Panc1 (cell line): ENCODE measurements at regions not wholly inside any gene's neighbourhood (a gene's known extent, or its start where the extent isn't known, plus 50 kb on each side); places are given as distances from the start of the nearest gene placed in this dataset.

ENCODE experiments used
- ATAC-seq: fragments of 200-7000 bp; cut with Tn5 transposase; 2 replicates; pipeline ENCODE4 v1.9.1; 2020; ENCODE audit warnings: mild to moderate bottlenecking, moderate library complexity
- BruUV-seq: library from RNA; stranded (reverse); fragments of 400-500 nt; replicated peaks from 2 replicates; lab custom pipeline; 2021; lab: Mats Ljungman, UMichigan
- CTCF ChIA-PET: fragments of 300-600 bp; sonication (Branson Sonifier 250); formaldehyde crosslinking; loops from one replicate; lab custom pipeline; 2022; ENCODE audit warnings: antibody characterized with exemption; lab: Charles Lee
- POLR2A ChIA-PET: fragments of 300-600 bp; sonication (Branson Sonifier 250); formaldehyde crosslinking; loops from one replicate; lab custom pipeline; 2022; ENCODE audit warnings: antibody characterized with exemption; lab: Charles Lee
- DNase-seq: peaks from one replicate; pipeline ENCODE4 v3.0.0-alpha.2; 2010; ENCODE audit warnings: low read depth, low spot score
- H3K27ac ChIP-seq: 2 replicates; pipeline ENCODE4 v1.5.1; 2011; ENCODE audit warnings: mild to moderate bottlenecking, low read length, inconsistent platforms
- H3K27me3 ChIP-seq: fragments of 200-500 bp; sonication (Bioruptor generic); 2 replicates; pipeline ENCODE4 v1.6.0; 2014; ENCODE audit warnings: low read length, inconsistent platforms; ENCODE audit not compliant: control insufficient read depth, insufficient read depth
- H3K36me3 ChIP-seq: fragments of 200-500 bp; sonication (Bioruptor generic); 2 replicates; pipeline ENCODE4 v1.5.1; 2014; ENCODE audit warnings: inconsistent platforms, mild to moderate bottlenecking, low read length, moderate library complexity; ENCODE audit not compliant: control insufficient read depth, insufficient read depth
- H3K4me1 ChIP-seq: 2 replicates; pipeline ENCODE4 v1.5.1; 2011; ENCODE audit warnings: inconsistent platforms, mild to moderate bottlenecking, low read length, moderate library complexity; ENCODE audit not compliant: control insufficient read depth, insufficient read depth
- H3K4me3 ChIP-seq, 2 experiments: 2 replicates each; pipeline ENCODE4 v1.5.1; 2011 to 2012; ENCODE audit warnings: low read depth in 2 of 2, low read length in 2 of 2, mild to moderate bottlenecking in 2 of 2, inconsistent platforms in 1 of 2, moderate library complexity in 1 of 2
- H3K9me3 ChIP-seq: fragments of 200-500 bp; sonication (Bioruptor generic); 2 replicates; pipeline ENCODE4 v1.5.1; 2014; ENCODE audit warnings: low read depth, mild to moderate bottlenecking, inconsistent platforms, low read length, moderate library complexity; ENCODE audit not compliant: control insufficient read depth, insufficient read depth
- POLR2AphosphoS5 ChIP-seq: IDR thresholded peaks from 2 replicates; pipeline ENCODE4 v1.6.1; 2012; ENCODE audit warnings: mild to moderate bottlenecking, low read depth, low read length, moderate library complexity
- SIN3A ChIP-seq: IDR thresholded peaks from 2 replicates; pipeline ENCODE4 v1.6.1; 2012; ENCODE audit warnings: low read depth, mild to moderate bottlenecking, low read length, moderate library complexity, borderline replicate concordance; ENCODE audit not compliant: insufficient read depth
- TCF7L2 ChIP-seq: IDR thresholded peaks from 2 replicates; pipeline ENCODE4 v1.6.1; 2011; ENCODE audit warnings: mild to moderate bottlenecking, low read depth, low read length, inconsistent platforms
- in situ Hi-C: cut with HindIII; loops from 2 replicates; pipeline ENCODE4 v1.10.0; 2016; ENCODE audit warnings: low sequenced_read_pairs, low pct_unique_long_range_greater_than_20kb
- intact Hi-C: fragments of 100-400 bp; cut with micrococcal nuclease; formaldehyde crosslinking; loops from one replicate; pipeline ENCODE4 v1.10.0; 2022; ENCODE audit not compliant: unreplicated experiment
- TF ChIP-seq, protein P1 (sequence below), 2 experiments: IDR thresholded peaks; 2 replicates each; pipeline ENCODE4 v1.6.1; 2011 to 2012; ENCODE audit warnings: low read depth in 2 of 2, control low read depth in 1 of 2, low read length in 1 of 2, mild to moderate bottlenecking in 1 of 2, moderate library complexity in 1 of 2; ENCODE audit not compliant: insufficient read depth in 1 of 2
- TF ChIP-seq, protein P2 (sequence below): fragments of 450-650 bp; IDR thresholded peaks from 2 replicates; pipeline ENCODE4 v1.5.1; 2017; ENCODE audit warnings: mild to moderate bottlenecking

DNA sequence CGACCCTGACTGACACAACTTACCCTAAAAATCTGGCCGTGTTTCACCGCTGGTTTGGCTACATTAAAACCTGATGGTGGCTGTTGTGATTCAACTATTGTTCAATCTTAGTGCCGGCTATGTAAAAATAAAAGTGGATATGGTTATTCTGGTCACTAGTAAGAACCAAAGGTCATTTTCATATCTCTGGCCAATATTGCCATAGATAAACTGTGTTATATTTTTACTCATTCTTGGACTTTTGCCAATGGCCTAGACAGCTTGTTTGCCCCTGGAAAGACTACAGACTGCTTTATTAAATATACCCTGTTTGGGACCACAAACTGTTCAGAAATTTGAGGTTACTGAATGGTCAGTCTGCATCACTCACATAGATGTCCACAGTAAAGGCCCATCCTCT lies 258.5 kb upstream of the KLHL1 start:
- POLR2A ChIA-PET: no interaction called here
- ATAC-seq: no peak
- H3K4me1 ChIP-seq: no peaks in the 10 kb centered on the region

DNA sequence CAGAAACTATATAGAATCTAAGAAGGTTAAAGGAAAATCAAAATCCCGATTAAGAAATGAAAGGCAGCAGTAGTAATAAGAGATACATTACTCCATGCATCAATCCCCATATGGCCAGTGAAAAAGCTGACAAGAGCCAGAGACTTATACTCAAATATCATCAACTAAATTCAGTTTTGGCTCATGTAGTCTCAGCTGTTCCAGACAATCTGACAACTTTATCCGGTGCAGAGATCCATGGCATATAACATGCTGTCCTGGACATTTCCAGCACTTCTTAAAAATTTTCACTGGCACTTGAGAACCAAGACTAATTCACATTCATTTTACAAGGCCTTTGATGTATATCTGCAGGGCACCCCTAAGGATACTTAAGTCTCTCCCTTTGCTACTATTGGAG lies 255.7 kb upstream of the KLHL1 start:
- CTCF ChIA-PET: no interaction called here

More for the DNA sequence above, 258.5 kb upstream of the KLHL1 start:
- H3K27ac ChIP-seq: no peak overlapping the region
- CTCF ChIA-PET: no interaction called here
- H3K9me3 ChIP-seq: no peaks in the 10 kb centered on the region
- BruUV-seq: no TSS peak
- TF ChIP-seq, protein P1, sequence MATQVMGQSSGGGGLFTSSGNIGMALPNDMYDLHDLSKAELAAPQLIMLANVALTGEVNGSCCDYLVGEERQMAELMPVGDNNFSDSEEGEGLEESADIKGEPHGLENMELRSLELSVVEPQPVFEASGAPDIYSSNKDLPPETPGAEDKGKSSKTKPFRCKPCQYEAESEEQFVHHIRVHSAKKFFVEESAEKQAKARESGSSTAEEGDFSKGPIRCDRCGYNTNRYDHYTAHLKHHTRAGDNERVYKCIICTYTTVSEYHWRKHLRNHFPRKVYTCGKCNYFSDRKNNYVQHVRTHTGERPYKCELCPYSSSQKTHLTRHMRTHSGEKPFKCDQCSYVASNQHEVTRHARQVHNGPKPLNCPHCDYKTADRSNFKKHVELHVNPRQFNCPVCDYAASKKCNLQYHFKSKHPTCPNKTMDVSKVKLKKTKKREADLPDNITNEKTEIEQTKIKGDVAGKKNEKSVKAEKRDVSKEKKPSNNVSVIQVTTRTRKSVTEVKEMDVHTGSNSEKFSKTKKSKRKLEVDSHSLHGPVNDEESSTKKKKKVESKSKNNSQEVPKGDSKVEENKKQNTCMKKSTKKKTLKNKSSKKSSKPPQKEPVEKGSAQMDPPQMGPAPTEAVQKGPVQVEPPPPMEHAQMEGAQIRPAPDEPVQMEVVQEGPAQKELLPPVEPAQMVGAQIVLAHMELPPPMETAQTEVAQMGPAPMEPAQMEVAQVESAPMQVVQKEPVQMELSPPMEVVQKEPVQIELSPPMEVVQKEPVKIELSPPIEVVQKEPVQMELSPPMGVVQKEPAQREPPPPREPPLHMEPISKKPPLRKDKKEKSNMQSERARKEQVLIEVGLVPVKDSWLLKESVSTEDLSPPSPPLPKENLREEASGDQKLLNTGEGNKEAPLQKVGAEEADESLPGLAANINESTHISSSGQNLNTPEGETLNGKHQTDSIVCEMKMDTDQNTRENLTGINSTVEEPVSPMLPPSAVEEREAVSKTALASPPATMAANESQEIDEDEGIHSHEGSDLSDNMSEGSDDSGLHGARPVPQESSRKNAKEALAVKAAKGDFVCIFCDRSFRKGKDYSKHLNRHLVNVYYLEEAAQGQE (IDR thresholded peaks at IDR 0.05; ENCODE audit: insufficient read depth in 1 of 2, low read depth in 2 of 2, low read length in 1 of 2): no peak
- TF ChIP-seq POLR2AphosphoS5: no peak
- no peak for TF ChIP-seq TCF7L2
- TF ChIP-seq, protein P2, sequence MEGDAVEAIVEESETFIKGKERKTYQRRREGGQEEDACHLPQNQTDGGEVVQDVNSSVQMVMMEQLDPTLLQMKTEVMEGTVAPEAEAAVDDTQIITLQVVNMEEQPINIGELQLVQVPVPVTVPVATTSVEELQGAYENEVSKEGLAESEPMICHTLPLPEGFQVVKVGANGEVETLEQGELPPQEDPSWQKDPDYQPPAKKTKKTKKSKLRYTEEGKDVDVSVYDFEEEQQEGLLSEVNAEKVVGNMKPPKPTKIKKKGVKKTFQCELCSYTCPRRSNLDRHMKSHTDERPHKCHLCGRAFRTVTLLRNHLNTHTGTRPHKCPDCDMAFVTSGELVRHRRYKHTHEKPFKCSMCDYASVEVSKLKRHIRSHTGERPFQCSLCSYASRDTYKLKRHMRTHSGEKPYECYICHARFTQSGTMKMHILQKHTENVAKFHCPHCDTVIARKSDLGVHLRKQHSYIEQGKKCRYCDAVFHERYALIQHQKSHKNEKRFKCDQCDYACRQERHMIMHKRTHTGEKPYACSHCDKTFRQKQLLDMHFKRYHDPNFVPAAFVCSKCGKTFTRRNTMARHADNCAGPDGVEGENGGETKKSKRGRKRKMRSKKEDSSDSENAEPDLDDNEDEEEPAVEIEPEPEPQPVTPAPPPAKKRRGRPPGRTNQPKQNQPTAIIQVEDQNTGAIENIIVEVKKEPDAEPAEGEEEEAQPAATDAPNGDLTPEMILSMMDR: no peak
- TF ChIP-seq SIN3A: no peak
- H3K27me3 ChIP-seq: no peaks in the 10 kb centered on the region
- no peak for DNase-seq
- H3K36me3 ChIP-seq: no peaks in the 10 kb centered on the region
- no peak overlapping the region for H3K4me3 ChIP-seq
- intact Hi-C loops (no loop called here), in situ Hi-C loops (no loop called here)

DNA sequence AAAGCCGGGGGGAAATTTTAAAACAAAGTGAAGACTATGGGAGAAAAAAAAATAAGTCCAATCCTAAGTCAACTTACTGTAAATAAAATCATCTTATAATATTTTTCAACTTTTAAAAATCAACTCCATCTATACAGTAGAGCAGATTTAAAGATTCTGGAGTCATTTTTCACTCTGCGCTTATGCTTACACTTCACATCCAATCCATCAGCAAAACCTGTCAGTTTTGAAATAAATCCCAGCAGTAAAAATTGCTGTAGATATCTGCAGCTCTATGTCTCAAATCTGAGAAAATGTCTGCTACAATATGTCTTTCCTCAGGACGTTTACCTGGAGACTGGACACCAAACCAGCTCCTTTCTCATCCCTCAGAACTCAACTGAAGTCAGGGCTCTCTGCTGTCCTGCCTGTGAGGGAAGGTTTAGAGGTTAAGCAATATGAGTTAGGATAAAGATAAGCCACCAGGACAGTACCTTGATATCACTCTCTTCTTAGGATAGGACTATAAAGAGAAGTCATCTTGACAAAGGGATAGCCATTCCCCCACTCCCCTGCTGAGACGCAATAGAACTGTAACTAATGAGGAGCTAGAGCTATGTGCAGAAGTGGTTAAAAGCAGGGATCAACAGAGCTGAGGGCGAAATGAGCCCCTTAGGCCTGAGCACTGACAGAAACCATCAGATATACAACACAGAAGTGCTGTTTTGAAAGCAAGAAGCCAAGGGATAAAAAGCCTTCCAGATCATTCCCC lies 254.7 kb upstream of the KLHL1 start:
- no TSS peak for BruUV-seq
- DNase-seq (no peak), ATAC-seq (no peak)
- intact Hi-C loops: no loop called here
- in situ Hi-C loops: no loop called here
- TF ChIP-seq, protein P2: no peak
- no peak for TF ChIP-seq TCF7L2
- TF ChIP-seq POLR2AphosphoS5: no peak
- no peak for TF ChIP-seq SIN3A
- TF ChIP-seq, protein P1 (IDR thresholded peaks at IDR 0.05; ENCODE audit: insufficient read depth in 1 of 2, low read depth in 2 of 2, low read length in 1 of 2): no peak
- H3K27me3 ChIP-seq: no peaks in the 10 kb centered on the region
- no peaks in the 10 kb centered on the region for H3K4me1 ChIP-seq
- ChIA-PET POLR2A (no interaction called here), CTCF (no interaction called here)
- H3K27ac ChIP-seq: no peak overlapping the region
- H3K9me3 ChIP-seq: no peaks in the 10 kb centered on the region
- no peak overlapping the region for H3K4me3 ChIP-seq
- no peaks in the 10 kb centered on the region for H3K36me3 ChIP-seq

More for the DNA sequence above, 255.7 kb upstream of the KLHL1 start:
- intact Hi-C loops: no loop called here
- no peaks in the 10 kb centered on the region for H3K9me3 ChIP-seq
- H3K27me3 ChIP-seq: no peaks in the 10 kb centered on the region
- H3K4me3 ChIP-seq: no peak overlapping the region
- in situ Hi-C loops: no loop called here
- no peak for DNase-seq
- ATAC-seq: no peak
- no peak for TF ChIP-seq POLR2AphosphoS5
- no peaks in the 10 kb centered on the region for H3K4me1 ChIP-seq
- BruUV-seq: no TSS peak
- no peaks in the 10 kb centered on the region for H3K36me3 ChIP-seq
- H3K27ac ChIP-seq: no peak overlapping the region
- POLR2A ChIA-PET: no interaction called here
